ENCODE measurements at regions not wholly inside any gene's neighbourhood (a gene's known extent, or its start where the extent isn't known, plus 50 kb on each side); places are given as distances from the start of the nearest gene placed in this dataset.

GRCh38 chr2:439556-440402 lies 151.9 kb upstream of the ALKAL2 start:
- DNase-seq (ENCODE audit: low spot score in 2 of 2) = peak in 1 of 2 donors; percentile 69
- intact Hi-C loops (cut with DNase I; ENCODE audit: low total_unique reads) = no loop called here
- TF ChIP-seq CTCF (IDR thresholded peaks at IDR 0.05) = no peak
- no peak for TF ChIP-seq POLR2A (IDR thresholded peaks at IDR 0.05)
- no peak overlapping the region for H3K4me3 ChIP-seq (ENCODE audit: low read depth, poor library complexity, severe bottlenecking)
- WGBS, 2 donors = 78 to 80% methylated on average over 24 of the region's 24 CpGs

DNA sequence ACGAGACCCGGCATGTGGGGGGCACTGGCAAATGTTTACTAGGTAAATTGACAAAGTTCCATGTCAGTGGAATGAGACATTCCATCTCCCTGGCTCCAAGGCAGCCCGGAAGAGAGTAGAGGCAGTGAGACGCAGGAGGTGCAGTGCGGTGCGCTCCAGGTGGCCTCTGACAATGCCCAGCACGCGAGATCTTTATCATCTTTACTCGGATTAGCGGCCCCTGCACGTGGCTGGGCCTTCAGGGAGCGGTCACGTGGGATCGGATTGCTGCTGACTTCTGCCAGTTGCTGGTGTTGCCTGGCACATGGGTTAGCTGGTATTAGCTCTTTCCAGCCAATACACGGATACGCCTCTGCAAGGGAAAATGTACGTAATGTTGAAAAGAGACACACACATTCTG lies 151.2 kb upstream of the ALKAL2 start:
- intact Hi-C loops (cut with DNase I; ENCODE audit: low total_unique reads) = no loop called here
- H3K4me3 ChIP-seq (ENCODE audit: low read depth, poor library complexity, severe bottlenecking) = no peak overlapping the region
- 59 to 65% methylated on average over 17 of the region's 17 CpGs for WGBS, 2 donors
- DNase-seq (ENCODE audit: low spot score in 2 of 2) = no peak
- TF ChIP-seq CTCF (IDR thresholded peaks at IDR 0.05) = no peak
- no peak for TF ChIP-seq POLR2A (IDR thresholded peaks at IDR 0.05)

DNA sequence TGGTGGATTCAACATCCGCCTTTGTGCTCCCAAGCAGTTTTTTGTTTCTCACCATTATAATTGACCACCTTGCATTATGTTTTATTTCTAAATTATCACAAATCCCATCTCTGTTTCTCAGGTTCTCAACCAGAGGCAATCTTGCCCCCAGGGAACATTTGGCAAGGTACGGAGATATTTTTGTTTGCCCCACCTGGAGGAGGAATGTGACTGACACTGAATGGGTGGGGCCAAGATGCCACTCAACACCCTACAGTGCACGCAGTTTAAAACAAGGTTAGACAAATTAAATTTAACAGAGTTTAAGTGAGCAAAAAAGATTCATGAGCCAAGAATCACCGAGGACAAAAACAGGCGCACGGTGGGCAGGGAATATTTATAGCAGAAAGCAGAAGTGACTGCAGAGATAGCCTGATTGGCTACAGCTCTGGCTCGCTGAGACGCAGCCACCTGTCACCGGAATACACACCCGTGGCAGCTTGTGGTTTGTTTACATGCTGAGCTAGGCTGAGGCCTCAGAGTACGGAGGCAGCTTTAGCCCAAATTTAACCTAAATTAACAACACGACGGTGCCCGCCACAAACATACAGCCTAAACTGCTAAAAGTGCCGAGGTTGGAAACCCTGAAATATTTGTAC lies 150.0 kb upstream of the ALKAL2 start:
- no peak overlapping the region for H3K4me3 ChIP-seq (ENCODE audit: low read depth, poor library complexity, severe bottlenecking)
- WGBS, 2 donors = 37 to 46% methylated on average over 15 of the region's 15 CpGs
- no peak for TF ChIP-seq POLR2A (IDR thresholded peaks at IDR 0.05)
- no peak for TF ChIP-seq CTCF (IDR thresholded peaks at IDR 0.05)
- no peak for DNase-seq (ENCODE audit: low spot score in 2 of 2)
- intact Hi-C loops (cut with DNase I; ENCODE audit: low total_unique reads) = no loop called here

DNA sequence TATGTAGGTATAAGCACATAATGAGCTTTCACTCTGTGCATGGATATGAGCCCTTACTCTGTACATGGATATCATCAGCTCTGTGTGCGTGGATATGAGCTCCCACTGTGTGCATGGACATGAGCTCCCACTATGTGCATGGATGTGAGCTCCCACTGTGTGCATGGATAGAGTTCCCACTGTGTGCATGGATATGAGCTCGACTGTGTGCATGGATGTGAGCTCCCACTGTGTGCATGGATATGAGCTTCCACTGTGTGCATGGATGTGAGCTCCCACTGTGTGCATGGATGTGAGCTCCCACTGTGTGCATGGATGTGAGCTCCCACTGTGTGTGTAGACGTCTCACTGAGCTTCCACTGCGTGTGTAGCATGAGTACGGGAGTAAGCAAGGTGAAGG lies 149.3 kb upstream of the ALKAL2 start:
- intact Hi-C loops (cut with DNase I; ENCODE audit: low total_unique reads) = no loop called here
- DNase-seq (ENCODE audit: low spot score in 2 of 2) = no peak
- no peak overlapping the region for H3K4me3 ChIP-seq (ENCODE audit: low read depth, poor library complexity, severe bottlenecking)
- no peak for TF ChIP-seq POLR2A (IDR thresholded peaks at IDR 0.05)
- TF ChIP-seq CTCF (IDR thresholded peaks at IDR 0.05) = no peak
- WGBS, 2 donors = 62 to 71% methylated on average over 5 of the region's 5 CpGs

- WGBS, 2 donors = 96% methylated on average over 14 of the region's 14 CpGs
- TF ChIP-seq CTCF (IDR thresholded peaks at IDR 0.05) (no peak), POLR2A (IDR thresholded peaks at IDR 0.05) (no peak)
- H3K4me3 ChIP-seq (ENCODE audit: low read depth, poor library complexity, severe bottlenecking) = no peak overlapping the region
- intact Hi-C loops (cut with DNase I; ENCODE audit: low total_unique reads) = no loop called here
- DNase-seq (ENCODE audit: low spot score in 2 of 2) = no peak
These were observed 148.3 kb upstream of the ALKAL2 start for GRCh38 chr2:436205-436604.
